ENCODE measurements at regions not wholly inside any gene's neighbourhood (a gene's known extent, or its start where the extent isn't known, plus 50 kb on each side); places are given as distances from the start of the nearest gene placed in this dataset.

- TF ChIP-seq CTCF (IDR thresholded peaks at IDR 0.05 in 8 of 11, conservative IDR thresholded peaks at IDR 0.05 in 3 of 11) (no peak), POLR2A (IDR thresholded peaks at IDR 0.05) (no peak), POLR2AphosphoS5 (IDR thresholded peaks at IDR 0.05) (no peak)
Measured at GRCh38 chr2:195382186-195382585, 274.8 kb upstream of the SLC39A10 start.

Data from spleen (tissue), 7 donors.